IMR-90 (cell line): ENCODE measurements at regions not wholly inside any gene's neighbourhood (a gene's known extent, or its start where the extent isn't known, plus 50 kb on each side); places are given as distances from the start of the nearest gene placed in this dataset.

ENCODE experiments used
- ATAC-seq: fragments of 200-7000 bp; cut with Tn5 transposase; 2 replicates; pipeline ENCODE4 v1.9.1; 2020; ENCODE audit warnings: low read depth, mild to moderate bottlenecking, moderate library complexity
- BruUV-seq: library from RNA; stranded (reverse); fragments of 400-500 nt; replicated peaks from 2 replicates; lab custom pipeline; 2021; lab: Mats Ljungman, UMichigan
- CTCF ChIA-PET: fragments of 300-600 bp; formaldehyde crosslinking; extraction: SDS; loops from one replicate; lab custom pipeline; 2021; ENCODE audit warnings: antibody characterized with exemption; lab: Yijun Ruan, JAX
- POLR2A ChIA-PET: fragments of 300-600 bp; sonication (Branson Sonifier 250); formaldehyde crosslinking; loops from one replicate; lab custom pipeline; 2022; ENCODE audit warnings: antibody characterized with exemption; ENCODE audit not compliant: unreplicated experiment; lab: Charles Lee
- DNase-seq: peaks from one replicate; pipeline ENCODE4 v3.0.0; 2013
- H2AFZ ChIP-seq: replicated peaks from 2 replicates; pipeline ENCODE3; 2013; ENCODE audit warnings: low read length, mild to moderate bottlenecking; ENCODE audit not compliant: poor library complexity
- H2AK5ac ChIP-seq: 2 replicates; pipeline ENCODE4 v1.6.1; 2013; ENCODE audit warnings: low read depth, low read length, inconsistent platforms
- H2AK9ac ChIP-seq: replicated peaks from 2 replicates; pipeline ENCODE3; 2013; ENCODE audit warnings: mild to moderate bottlenecking, low read depth, low read length, moderate library complexity; ENCODE audit not compliant: poor library complexity
- H2BK120ac ChIP-seq: 2 replicates; pipeline ENCODE4 v1.6.1; 2013; ENCODE audit warnings: low read depth, low read length, inconsistent platforms
- H2BK15ac ChIP-seq: 3 replicates; pipeline ENCODE4 v1.6.1; 2013; ENCODE audit warnings: low read depth, low read length, inconsistent platforms
- H2BK20ac ChIP-seq: 2 replicates; pipeline ENCODE4 v1.6.1; 2013; ENCODE audit warnings: low read depth, mild to moderate bottlenecking, inconsistent platforms, low read length, moderate library complexity
- H2BK5ac ChIP-seq: 2 replicates; pipeline ENCODE4 v1.6.1; 2013; ENCODE audit warnings: mild to moderate bottlenecking, low read depth, low read length, inconsistent platforms; ENCODE audit not compliant: poor library complexity, severe bottlenecking
- H3K14ac ChIP-seq: replicated peaks from 2 replicates; pipeline ENCODE4 v1.6.1; 2013; ENCODE audit warnings: low read depth, low read length, inconsistent platforms
- H3K18ac ChIP-seq: 2 replicates; pipeline ENCODE4 v1.6.1; 2013; ENCODE audit warnings: low read depth, low read length, control low read depth
- H3K23ac ChIP-seq: 2 replicates; pipeline ENCODE4 v1.6.1; 2013; ENCODE audit warnings: low read depth, low read length, inconsistent platforms
- H3K27ac ChIP-seq: 2 replicates; pipeline ENCODE4 v1.5.1; 2013; ENCODE audit warnings: mild to moderate bottlenecking, control low read depth, low read length; ENCODE audit not compliant: insufficient read depth
- H3K27me3 ChIP-seq: 2 replicates; pipeline ENCODE4 v1.6.1; 2013; ENCODE audit warnings: low read length; ENCODE audit not compliant: control insufficient read depth, insufficient read depth
- H3K36me3 ChIP-seq: 2 replicates; pipeline ENCODE4 v1.6.1; 2013; ENCODE audit warnings: low read length, mixed read lengths; ENCODE audit not compliant: control insufficient read depth, insufficient read depth
- H3K4ac ChIP-seq: 2 replicates; pipeline ENCODE4 v1.6.1; 2013; ENCODE audit warnings: low read depth, low read length, inconsistent platforms
- H3K4me1 ChIP-seq: 2 replicates; pipeline ENCODE4 v1.6.1; 2013; ENCODE audit warnings: low read length, mixed read lengths; ENCODE audit not compliant: control insufficient read depth, insufficient read depth
- H3K4me2 ChIP-seq: 2 replicates; pipeline ENCODE4 v1.6.1; 2013; ENCODE audit warnings: low read depth, mild to moderate bottlenecking, control low read depth, low read length, moderate library complexity
- H3K4me3 ChIP-seq: 2 replicates; pipeline ENCODE4 v1.5.1; 2013; ENCODE audit warnings: low read depth, mild to moderate bottlenecking, control low read depth, low read length, moderate library complexity; ENCODE audit not compliant: insufficient read depth
- H3K56ac ChIP-seq: 2 replicates; pipeline ENCODE4 v1.6.1; 2013; ENCODE audit warnings: low read length, inconsistent platforms; ENCODE audit not compliant: insufficient read depth; ENCODE audit errors: extremely low read depth
- H3K79me1 ChIP-seq, 2 experiments: 2 replicates each; pipeline ENCODE4 v1.6.1; 2013; ENCODE audit warnings: low read length in 2 of 2, inconsistent platforms in 1 of 2, low read depth in 1 of 2
- H3K9ac ChIP-seq: 2 replicates; pipeline ENCODE4 v1.6.1; 2013; ENCODE audit warnings: low read depth, low read length, control low read depth
- H3K9me1 ChIP-seq: 2 replicates; pipeline ENCODE4 v1.6.1; 2013; ENCODE audit warnings: low read length, inconsistent platforms; ENCODE audit not compliant: insufficient read depth
- H3K9me3 ChIP-seq: 2 replicates; pipeline ENCODE4 v1.6.1; 2013; ENCODE audit warnings: low read length; ENCODE audit not compliant: control insufficient read depth, insufficient read depth
- H4K20me1 ChIP-seq: 2 replicates; pipeline ENCODE4 v1.6.1; 2013; ENCODE audit warnings: low read length, inconsistent platforms; ENCODE audit not compliant: insufficient read depth
- H4K5ac ChIP-seq: 2 replicates; pipeline ENCODE4 v1.6.1; 2013; ENCODE audit warnings: mild to moderate bottlenecking, low read depth, low read length, control low read depth
- H4K8ac ChIP-seq, 2 experiments: 2 replicates each; pipeline ENCODE4 v1.6.1; 2013; ENCODE audit warnings: low read depth in 2 of 2, low read length in 2 of 2, control low read depth in 1 of 2, inconsistent platforms in 1 of 2
- H4K91ac ChIP-seq: 2 replicates; pipeline ENCODE4 v1.6.1; 2013; ENCODE audit warnings: low read depth, low read length, inconsistent platforms; ENCODE audit not compliant: insufficient read depth
- CEBPB ChIP-seq: IDR thresholded peaks from 2 replicates; pipeline ENCODE4 v1.6.1; 2012; ENCODE audit warnings: low read depth, low read length, improper control_type of control experiment
- ELK1 ChIP-seq: fragments of 150-350 bp; IDR thresholded peaks from 2 replicates; pipeline ENCODE4 v1.6.1; 2016; ENCODE audit warnings: low read depth, mild to moderate bottlenecking, low read length, moderate library complexity, borderline replicate concordance
- MAFK ChIP-seq: IDR thresholded peaks from 2 replicates; pipeline ENCODE4 v1.6.1; 2012; ENCODE audit warnings: low read depth, low read length, improper control_type of control experiment
- RAD21 ChIP-seq: IDR thresholded peaks from 2 replicates; pipeline ENCODE4 v1.6.1; 2012; ENCODE audit warnings: low read length, improper control_type of control experiment
- USF2 ChIP-seq: fragments of 150-350 bp; IDR thresholded peaks from 2 replicates; pipeline ENCODE4 v1.6.1; 2017; ENCODE audit warnings: mild to moderate bottlenecking, antibody characterized with exemption, low read length, low read depth
- WGBS, 2 experiments: methylation state at CpG; one replicate each; pipeline versions ENCODE4 v1.1.5 to v1.1.7; 2013; ENCODE audit warnings: missing lambda C conversion rate in 2 of 2; ENCODE audit not compliant: insufficient read length in 1 of 2; ENCODE audit errors: extremely low coverage in 2 of 2; 5-methylcytosine and 5-hydroxymethylcytosine counted together
- dilution Hi-C: fragments of 300-500 bp; cut with HindIII; formaldehyde crosslinking; loops from one replicate; pipeline ENCODE4 v1.14.3; 2018; ENCODE audit warnings: low sequenced_read_pairs; ENCODE audit not compliant: unreplicated experiment
- in situ Hi-C: fragments of 300-500 bp; cut with MboI; formaldehyde crosslinking; loops from 3 replicates; pipeline ENCODE4 v1.14.3; 2019; ENCODE audit warnings: low sequenced_read_pairs, inconsistent platforms, mixed read lengths
- intact Hi-C: fragments of 100-400 bp; cut with micrococcal nuclease; formaldehyde crosslinking; loops from 2 replicates; pipeline ENCODE4 v1.10.0; 2022

- Histone ChIP-seq H2BK15ac (no peak overlapping the region), H3K18ac (peak overlapping the region; percentile 29; the same call in 1 of the 2 replicates), H3K9ac (no peak overlapping the region), H2AK5ac (no peak overlapping the region), H2BK20ac (peak overlapping the region; percentile 1; the same call in 1 of the 2 replicates), H3K23ac (no peak overlapping the region), H2BK5ac (no peak overlapping the region), H3K4me1 (peaks cover 13% of the 10 kb centered on the region; the same call in 1 of the 2 replicates), H3K27ac (no peak overlapping the region), H3K27me3 (no peaks in the 10 kb centered on the region), H3K9me3 (no peaks in the 10 kb centered on the region), H3K9me1 (peaks cover 5% of the 10 kb centered on the region; the same call in 1 of the 2 replicates), H2AFZ (no peak overlapping the region), H3K79me1 (no peaks in the 10 kb centered on the region), H3K56ac (no peak overlapping the region), H4K5ac (no peak overlapping the region), H3K4ac (no peak overlapping the region), H2BK120ac (no peak overlapping the region), H4K91ac (no peak overlapping the region), H3K36me3 (no peaks in the 10 kb centered on the region), H3K4me3 (no peak overlapping the region), H4K20me1 (no peaks in the 10 kb centered on the region), H3K4me2 (no peak overlapping the region), H3K14ac (no peak overlapping the region), H2AK9ac (no peak overlapping the region), H4K8ac (no peak overlapping the region)
- BruUV-seq, result no TSS peak
- POLR2A ChIA-PET, result no interaction called here
- intact Hi-C loops, result loop anchor here (1.0 kb wide), 1 partner anchor 36 kb away; no protein-coding TSS in a partner anchor
- TF ChIP-seq USF2 (no peak), ELK1 (no peak), MAFK (no peak), CEBPB (no peak), RAD21 (no peak)
- CTCF ChIA-PET, result no interaction called here
- dilution Hi-C loops, result no loop called here
- no CpG with 5 or more reads among the region's 1 CpG for WGBS, 2 experiments
- DNase-seq, result peak; percentile 74
- in situ Hi-C loops, result no loop called here
- no peak for ATAC-seq
These were observed 295.9 kb upstream of the ZNF608 start for GRCh38 chr5:125042261-125042890.
